Hematopoietic multipotent progenitor cell (in vitro differentiated cells): ENCODE measurements at regions not wholly inside any gene's neighbourhood (a gene's known extent, or its start where the extent isn't known, plus 50 kb on each side); places are given as distances from the start of the nearest gene placed in this dataset. TPM values are rescaled to one million over a fixed set of nuclear protein-coding genes. Genes with fewer than 3 reads are reported as not detected.

Experiments used
- small RNA-seq: library from RNA; depleted of rRNA; stranded (forward); fragments of <200 nt; gene quantifications from one replicate; pipeline ENCODE3, GENCODE V24; 2012

Small RNA genes in the stretch of these regions (small RNA-seq; reads per million reads assigned to genes)
- not detected for gene AC084759.1
